IMR-90 (cell line): ENCODE measurements at regions not wholly inside any gene's neighbourhood (a gene's known extent, or its start where the extent isn't known, plus 50 kb on each side); places are given as distances from the start of the nearest gene placed in this dataset.
A peak's percentile ranks its signal among the peaks of the same experiment; 100 is the strongest.

Source experiments
- ATAC-seq: fragments of 200-7000 bp; cut with Tn5 transposase; 2 replicates; pipeline ENCODE4 v1.9.1; 2020; ENCODE audit warnings: low read depth, mild to moderate bottlenecking, moderate library complexity
- BruUV-seq: library from RNA; stranded (reverse); fragments of 400-500 nt; replicated peaks from 2 replicates; lab custom pipeline; 2021; lab: Mats Ljungman, UMichigan
- CTCF ChIA-PET: fragments of 300-600 bp; formaldehyde crosslinking; extraction: SDS; loops from one replicate; lab custom pipeline; 2021; ENCODE audit warnings: antibody characterized with exemption; lab: Yijun Ruan, JAX
- POLR2A ChIA-PET: fragments of 300-600 bp; sonication (Branson Sonifier 250); formaldehyde crosslinking; loops from one replicate; lab custom pipeline; 2022; ENCODE audit warnings: antibody characterized with exemption; ENCODE audit not compliant: unreplicated experiment; lab: Charles Lee
- DNase-seq: peaks from one replicate; pipeline ENCODE4 v3.0.0; 2013
- H2AFZ ChIP-seq: replicated peaks from 2 replicates; pipeline ENCODE3; 2013; ENCODE audit warnings: low read length, mild to moderate bottlenecking; ENCODE audit not compliant: poor library complexity
- H2AK5ac ChIP-seq: 2 replicates; pipeline ENCODE4 v1.6.1; 2013; ENCODE audit warnings: low read depth, low read length, inconsistent platforms
- H2AK9ac ChIP-seq: replicated peaks from 2 replicates; pipeline ENCODE3; 2013; ENCODE audit warnings: mild to moderate bottlenecking, low read depth, low read length, moderate library complexity; ENCODE audit not compliant: poor library complexity
- H2BK120ac ChIP-seq: 2 replicates; pipeline ENCODE4 v1.6.1; 2013; ENCODE audit warnings: low read depth, low read length, inconsistent platforms
- H2BK15ac ChIP-seq: 3 replicates; pipeline ENCODE4 v1.6.1; 2013; ENCODE audit warnings: low read depth, low read length, inconsistent platforms
- H2BK20ac ChIP-seq: 2 replicates; pipeline ENCODE4 v1.6.1; 2013; ENCODE audit warnings: low read depth, mild to moderate bottlenecking, inconsistent platforms, low read length, moderate library complexity
- H2BK5ac ChIP-seq: 2 replicates; pipeline ENCODE4 v1.6.1; 2013; ENCODE audit warnings: mild to moderate bottlenecking, low read depth, low read length, inconsistent platforms; ENCODE audit not compliant: poor library complexity, severe bottlenecking
- H3K14ac ChIP-seq: replicated peaks from 2 replicates; pipeline ENCODE4 v1.6.1; 2013; ENCODE audit warnings: low read depth, low read length, inconsistent platforms
- H3K18ac ChIP-seq: 2 replicates; pipeline ENCODE4 v1.6.1; 2013; ENCODE audit warnings: low read depth, low read length, control low read depth
- H3K23ac ChIP-seq: 2 replicates; pipeline ENCODE4 v1.6.1; 2013; ENCODE audit warnings: low read depth, low read length, inconsistent platforms
- H3K27ac ChIP-seq: 2 replicates; pipeline ENCODE4 v1.5.1; 2013; ENCODE audit warnings: mild to moderate bottlenecking, control low read depth, low read length; ENCODE audit not compliant: insufficient read depth
- H3K27me3 ChIP-seq: 2 replicates; pipeline ENCODE4 v1.6.1; 2013; ENCODE audit warnings: low read length; ENCODE audit not compliant: control insufficient read depth, insufficient read depth
- H3K36me3 ChIP-seq: 2 replicates; pipeline ENCODE4 v1.6.1; 2013; ENCODE audit warnings: low read length, mixed read lengths; ENCODE audit not compliant: control insufficient read depth, insufficient read depth
- H3K4ac ChIP-seq: 2 replicates; pipeline ENCODE4 v1.6.1; 2013; ENCODE audit warnings: low read depth, low read length, inconsistent platforms
- H3K4me1 ChIP-seq: 2 replicates; pipeline ENCODE4 v1.6.1; 2013; ENCODE audit warnings: low read length, mixed read lengths; ENCODE audit not compliant: control insufficient read depth, insufficient read depth
- H3K4me2 ChIP-seq: 2 replicates; pipeline ENCODE4 v1.6.1; 2013; ENCODE audit warnings: low read depth, mild to moderate bottlenecking, control low read depth, low read length, moderate library complexity
- H3K4me3 ChIP-seq: 2 replicates; pipeline ENCODE4 v1.5.1; 2013; ENCODE audit warnings: low read depth, mild to moderate bottlenecking, control low read depth, low read length, moderate library complexity; ENCODE audit not compliant: insufficient read depth
- H3K56ac ChIP-seq: 2 replicates; pipeline ENCODE4 v1.6.1; 2013; ENCODE audit warnings: low read length, inconsistent platforms; ENCODE audit not compliant: insufficient read depth; ENCODE audit errors: extremely low read depth
- H3K79me1 ChIP-seq, 2 experiments: 2 replicates each; pipeline ENCODE4 v1.6.1; 2013; ENCODE audit warnings: low read length in 2 of 2, inconsistent platforms in 1 of 2, low read depth in 1 of 2
- H3K9ac ChIP-seq: 2 replicates; pipeline ENCODE4 v1.6.1; 2013; ENCODE audit warnings: low read depth, low read length, control low read depth
- H3K9me1 ChIP-seq: 2 replicates; pipeline ENCODE4 v1.6.1; 2013; ENCODE audit warnings: low read length, inconsistent platforms; ENCODE audit not compliant: insufficient read depth
- H3K9me3 ChIP-seq: 2 replicates; pipeline ENCODE4 v1.6.1; 2013; ENCODE audit warnings: low read length; ENCODE audit not compliant: control insufficient read depth, insufficient read depth
- H4K20me1 ChIP-seq: 2 replicates; pipeline ENCODE4 v1.6.1; 2013; ENCODE audit warnings: low read length, inconsistent platforms; ENCODE audit not compliant: insufficient read depth
- H4K5ac ChIP-seq: 2 replicates; pipeline ENCODE4 v1.6.1; 2013; ENCODE audit warnings: mild to moderate bottlenecking, low read depth, low read length, control low read depth
- H4K8ac ChIP-seq, 2 experiments: 2 replicates each; pipeline ENCODE4 v1.6.1; 2013; ENCODE audit warnings: low read depth in 2 of 2, low read length in 2 of 2, control low read depth in 1 of 2, inconsistent platforms in 1 of 2
- H4K91ac ChIP-seq: 2 replicates; pipeline ENCODE4 v1.6.1; 2013; ENCODE audit warnings: low read depth, low read length, inconsistent platforms; ENCODE audit not compliant: insufficient read depth
- CEBPB ChIP-seq: IDR thresholded peaks from 2 replicates; pipeline ENCODE4 v1.6.1; 2012; ENCODE audit warnings: low read depth, low read length, improper control_type of control experiment
- POLR2A ChIP-seq: IDR thresholded peaks from 2 replicates; pipeline ENCODE4 v1.6.1; 2012; ENCODE audit warnings: mild to moderate bottlenecking, low read depth, low read length
- WGBS, 2 experiments: methylation state at CpG; one replicate each; pipeline versions ENCODE4 v1.1.5 to v1.1.7; 2013; ENCODE audit warnings: missing lambda C conversion rate in 2 of 2; ENCODE audit not compliant: insufficient read length in 1 of 2; ENCODE audit errors: extremely low coverage in 2 of 2; 5-methylcytosine and 5-hydroxymethylcytosine counted together
- dilution Hi-C: fragments of 300-500 bp; cut with HindIII; formaldehyde crosslinking; loops from one replicate; pipeline ENCODE4 v1.14.3; 2018; ENCODE audit warnings: low sequenced_read_pairs; ENCODE audit not compliant: unreplicated experiment
- in situ Hi-C: fragments of 300-500 bp; cut with MboI; formaldehyde crosslinking; loops from 3 replicates; pipeline ENCODE4 v1.14.3; 2019; ENCODE audit warnings: low sequenced_read_pairs, inconsistent platforms, mixed read lengths
- intact Hi-C: fragments of 100-400 bp; cut with micrococcal nuclease; formaldehyde crosslinking; loops from 2 replicates; pipeline ENCODE4 v1.10.0; 2022

DNA sequence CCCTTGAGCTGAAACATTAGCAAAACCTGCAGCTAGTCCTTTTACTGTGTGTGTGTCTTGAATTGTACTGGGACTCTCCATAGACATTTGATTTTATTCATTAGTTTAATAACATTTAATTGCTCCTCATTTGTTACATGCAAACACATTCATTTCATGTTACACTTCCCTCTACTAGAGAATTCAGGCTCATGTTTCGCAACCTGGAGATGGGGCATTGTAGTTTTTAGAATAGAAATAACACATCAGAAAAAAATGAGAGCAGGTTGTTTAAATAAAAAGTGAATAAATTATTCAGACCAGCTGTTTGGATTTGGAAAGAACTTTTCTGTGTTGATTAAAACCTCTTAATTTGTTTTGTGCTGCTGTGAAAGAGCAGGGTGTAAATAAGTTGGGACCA lies 243.9 kb downstream of the ETV1 start:
- H3K27me3 ChIP-seq, result no peaks in the 10 kb centered on the region
- no peak overlapping the region for H2BK5ac ChIP-seq
- no peak overlapping the region for H3K27ac ChIP-seq
- no peak overlapping the region for H2BK120ac ChIP-seq
- no peak overlapping the region for H3K4me2 ChIP-seq
- H3K14ac ChIP-seq, result no peak overlapping the region
- H3K4me1 ChIP-seq, result peaks cover 2% of the 10 kb centered on the region
- no peak overlapping the region for H3K23ac ChIP-seq
- H3K9ac ChIP-seq, result no peak overlapping the region
- no peak overlapping the region for H3K56ac ChIP-seq
- no peak overlapping the region for H4K5ac ChIP-seq
- H3K4me3 ChIP-seq, result no peak overlapping the region
- no peaks in the 10 kb centered on the region for H3K9me3 ChIP-seq
- H2BK15ac ChIP-seq, result no peak overlapping the region
- no peaks in the 10 kb centered on the region for H3K9me1 ChIP-seq
- WGBS, 2 experiments, result no CpG with 5 or more reads among the region's 1 CpG
- H3K4ac ChIP-seq, result no peak overlapping the region
- TF ChIP-seq CEBPB (peak; percentile 35; the same call in 1 of the 2 replicates), POLR2A (no peak)
- DNase-seq (no peak), ATAC-seq (no peak)
- no peak overlapping the region for H3K18ac ChIP-seq
- ChIA-PET CTCF (no interaction called here), POLR2A (no interaction called here)
- H2BK20ac ChIP-seq, result no peak overlapping the region
- no peak overlapping the region for H4K8ac ChIP-seq
- dilution Hi-C loops, result no loop called here
- intact Hi-C loops, result loop anchor here (10.0 kb wide), 1 partner anchor 589 kb away; no protein-coding TSS in a partner anchor
- H4K20me1 ChIP-seq, result no peaks in the 10 kb centered on the region
- no TSS peak for BruUV-seq
- H2AK5ac ChIP-seq, result no peak overlapping the region
- H3K36me3 ChIP-seq, result no peaks in the 10 kb centered on the region
- no peak overlapping the region for H4K91ac ChIP-seq
- no peaks in the 10 kb centered on the region for H3K79me1 ChIP-seq
- H2AK9ac ChIP-seq, result no peak overlapping the region
- in situ Hi-C loops, result loop anchor here (25.0 kb wide), 1 partner anchor 458 kb away; no protein-coding TSS in a partner anchor
- H2AFZ ChIP-seq, result no peak overlapping the region
